ENCODE measurements at regions not wholly inside any gene's neighbourhood (a gene's known extent, or its start where the extent isn't known, plus 50 kb on each side); places are given as distances from the start of the nearest gene placed in this dataset.

GRCh38 chr6:26161322-26161721 lies 74.1 kb downstream of the HFE start:
- no peaks in the 10 kb centered on the region for H3K9me3 ChIP-seq (ENCODE audit: control insufficient read depth in 4 of 4, insufficient read depth in 3 of 4, low read length in 3 of 4)
- H3K9ac ChIP-seq (ENCODE audit: insufficient read depth in 1 of 2, low read length in 2 of 2): no peak overlapping the region
- H3K4me3 ChIP-seq: no peak overlapping the region
- no peaks in the 10 kb centered on the region for H3K27me3 ChIP-seq (ENCODE audit: control insufficient read depth in 3 of 3, insufficient read depth in 3 of 3, low read length in 2 of 3)
- ATAC-seq (ENCODE audit: insufficient read depth, low FRiP score) (no peak), DNase-seq (no peak)
- peaks cover 0 to 10% (median 8%) of the 10 kb centered on the region in 5 donors for H3K4me1 ChIP-seq (ENCODE audit: control insufficient read depth in 5 of 5, insufficient read depth in 5 of 5, low read length in 5 of 5)
- H3K36me3 ChIP-seq (ENCODE audit: control insufficient read depth in 4 of 4, insufficient read depth in 4 of 4, low read length in 4 of 4): no peaks in the 10 kb centered on the region
- 94 to 96% methylated on average over 3 of the region's 3 CpGs for WGBS, 2 donors
- no peak for TF ChIP-seq CTCF (IDR thresholded peaks at IDR 0.05; ENCODE audit: control extremely low read depth, extremely low read depth)
- no peak overlapping the region for H3K27ac ChIP-seq (ENCODE audit: low read depth in 1 of 2, low read length in 1 of 2)

GRCh38 chr6:26162399-26162798 lies 75.2 kb downstream of the HFE start:
- H3K4me1 ChIP-seq (ENCODE audit: control insufficient read depth in 5 of 5, insufficient read depth in 5 of 5, low read length in 5 of 5): peaks cover 0 to 10% (median 8%) of the 10 kb centered on the region in 5 donors
- 93 to 96% methylated on average over 7 of the region's 7 CpGs for WGBS, 2 donors
- no peak for DNase-seq
- no peak overlapping the region for H3K9ac ChIP-seq (ENCODE audit: insufficient read depth in 1 of 2, low read length in 2 of 2)
- no peak for TF ChIP-seq CTCF (IDR thresholded peaks at IDR 0.05; ENCODE audit: control extremely low read depth, extremely low read depth)
- ATAC-seq (ENCODE audit: insufficient read depth, low FRiP score): no peak
- H3K27ac ChIP-seq (ENCODE audit: low read depth in 1 of 2, low read length in 1 of 2): no peak overlapping the region
- no peaks in the 10 kb centered on the region for H3K36me3 ChIP-seq (ENCODE audit: control insufficient read depth in 4 of 4, insufficient read depth in 4 of 4, low read length in 4 of 4)
- H3K27me3 ChIP-seq (ENCODE audit: control insufficient read depth in 3 of 3, insufficient read depth in 3 of 3, low read length in 2 of 3): no peaks in the 10 kb centered on the region
- H3K9me3 ChIP-seq (ENCODE audit: control insufficient read depth in 4 of 4, insufficient read depth in 3 of 4, low read length in 3 of 4): no peaks in the 10 kb centered on the region
- no peak overlapping the region for H3K4me3 ChIP-seq

- 86% methylated on average over 11 of the region's 11 CpGs for WGBS, 2 donors
- Histone ChIP-seq H3K27me3 (ENCODE audit: control insufficient read depth in 3 of 3, insufficient read depth in 3 of 3, low read length in 2 of 3) (no peaks in the 10 kb centered on the region), H3K4me1 (ENCODE audit: control insufficient read depth in 5 of 5, insufficient read depth in 5 of 5, low read length in 5 of 5) (peaks cover 0 to 10% (median 8%) of the 10 kb centered on the region in 5 donors), H3K36me3 (ENCODE audit: control insufficient read depth in 4 of 4, insufficient read depth in 4 of 4, low read length in 4 of 4) (no peaks in the 10 kb centered on the region), H3K9ac (ENCODE audit: insufficient read depth in 1 of 2, low read length in 2 of 2) (no peak overlapping the region), H3K9me3 (ENCODE audit: control insufficient read depth in 4 of 4, insufficient read depth in 3 of 4, low read length in 3 of 4) (no peaks in the 10 kb centered on the region), H3K4me3 (no peak overlapping the region), H3K27ac (ENCODE audit: low read depth in 1 of 2, low read length in 1 of 2) (no peak overlapping the region)
- DNase-seq: no peak
- ATAC-seq (ENCODE audit: insufficient read depth, low FRiP score): no peak
- TF ChIP-seq CTCF (IDR thresholded peaks at IDR 0.05; ENCODE audit: control extremely low read depth, extremely low read depth): no peak
Observed at GRCh38 chr6:26163427-26164119, 76.3 kb downstream of the HFE start.

- no peak overlapping the region for H3K27ac ChIP-seq (ENCODE audit: low read depth in 1 of 2, low read length in 1 of 2)
- H3K4me3 ChIP-seq: no peak overlapping the region
- no peaks in the 10 kb centered on the region for H3K36me3 ChIP-seq (ENCODE audit: control insufficient read depth in 4 of 4, insufficient read depth in 4 of 4, low read length in 4 of 4)
- no peak overlapping the region for H3K9ac ChIP-seq (ENCODE audit: insufficient read depth in 1 of 2, low read length in 2 of 2)
- ATAC-seq (ENCODE audit: insufficient read depth, low FRiP score) (no peak), DNase-seq (no peak)
- H3K27me3 ChIP-seq (ENCODE audit: control insufficient read depth in 3 of 3, insufficient read depth in 3 of 3, low read length in 2 of 3): no peaks in the 10 kb centered on the region
- H3K4me1 ChIP-seq (ENCODE audit: control insufficient read depth in 5 of 5, insufficient read depth in 5 of 5, low read length in 5 of 5): peaks cover 0 to 10% (median 8%) of the 10 kb centered on the region in 5 donors
- WGBS, 2 donors: 41 to 43% methylated on average over 1 of the region's 1 CpG
- H3K9me3 ChIP-seq (ENCODE audit: control insufficient read depth in 4 of 4, insufficient read depth in 3 of 4, low read length in 3 of 4): no peaks in the 10 kb centered on the region
- TF ChIP-seq CTCF (IDR thresholded peaks at IDR 0.05; ENCODE audit: control extremely low read depth, extremely low read depth): no peak
Observed at GRCh38 chr6:26164120-26164505, 76.9 kb downstream of the HFE start.
